Smooth muscle cell (in vitro differentiated cells): ENCODE measurements at regions not wholly inside any gene's neighbourhood (a gene's known extent, or its start where the extent isn't known, plus 50 kb on each side); places are given as distances from the start of the nearest gene placed in this dataset.

Source experiments
- DNase-seq: peaks from one replicate; lab custom pipeline; 2025; ENCODE audit not compliant: unreplicated experiment; lab: John Stamatoyannopoulos, UW
- H2AFZ ChIP-seq: fragments of 200-600 bp; sonication (generic); 2 replicates; pipeline ENCODE4 v1.6.0; 2016; ENCODE audit warnings: antibody characterized with exemption, low read depth, mild to moderate bottlenecking
- H3F3A ChIP-seq: fragments of 200-600 bp; sonication (generic); 2 replicates; pipeline ENCODE4 v1.6.0; 2017; ENCODE audit warnings: antibody characterized with exemption, low read depth
- H3K27ac ChIP-seq: fragments of 200-600 bp; sonication (generic); 2 replicates; pipeline ENCODE4 v1.5.1; 2016; ENCODE audit warnings: low read depth, mild to moderate bottlenecking
- H3K27me3 ChIP-seq: fragments of 200-600 bp; sonication (generic); 2 replicates; pipeline ENCODE4 v1.6.1; 2016; ENCODE audit warnings: low read depth, mild to moderate bottlenecking
- H3K36me3 ChIP-seq: fragments of 200-600 bp; sonication (generic); 2 replicates; pipeline ENCODE4 v1.5.1; 2016; ENCODE audit warnings: low read depth
- H3K4me1 ChIP-seq: fragments of 200-600 bp; sonication (generic); 2 replicates; pipeline ENCODE4 v1.5.1; 2016; ENCODE audit warnings: low read depth
- H3K4me2 ChIP-seq: fragments of 200-600 bp; sonication (generic); 2 replicates; pipeline ENCODE4 v1.6.0; 2016; ENCODE audit warnings: mild to moderate bottlenecking
- H3K4me3 ChIP-seq: fragments of 200-600 bp; sonication (generic); 2 replicates; pipeline ENCODE4 v1.5.1; 2016; ENCODE audit warnings: mild to moderate bottlenecking
- H3K79me2 ChIP-seq: fragments of 200-600 bp; sonication (generic); 2 replicates; pipeline ENCODE4 v1.6.0; 2016; ENCODE audit warnings: low read depth, mild to moderate bottlenecking
- H3K9ac ChIP-seq: fragments of 200-600 bp; sonication (generic); 2 replicates; pipeline ENCODE4 v1.6.0; 2016; ENCODE audit warnings: low read depth
- H3K9me3 ChIP-seq: fragments of 200-600 bp; sonication (generic); replicated peaks from 2 replicates; pipeline ENCODE4 v1.5.1; 2016; ENCODE audit warnings: low read depth
- H4K20me1 ChIP-seq: fragments of 200-600 bp; sonication (generic); 2 replicates; pipeline ENCODE4 v1.6.0; 2016; ENCODE audit warnings: low read depth
- CTCF ChIP-seq: fragments of 200-600 bp; sonication (generic); IDR thresholded peaks from 2 replicates; pipeline ENCODE4 v1.5.1; 2017; ENCODE audit warnings: borderline replicate concordance, mild to moderate bottlenecking, antibody characterized with exemption; ENCODE audit not compliant: insufficient read depth, poor library complexity, severe bottlenecking
- WGBS: methylation state at CpG from one replicate; pipeline ENCODE4 v1.1.7; 2016; ENCODE audit warnings: low lambda C conversion rate; 5-methylcytosine and 5-hydroxymethylcytosine counted together

GRCh38 chr11:71342116-71342515 lies 89.7 kb upstream of the SHANK2 start:
- no peaks in the 10 kb centered on the region for H3K4me1 ChIP-seq
- TF ChIP-seq CTCF, result no peak
- H3K4me3 ChIP-seq, result no peak overlapping the region
- WGBS, result 69% methylated on average over 13 of the region's 13 CpGs
- H3K79me2 ChIP-seq, result no peaks in the 10 kb centered on the region
- no peaks in the 10 kb centered on the region for H4K20me1 ChIP-seq
- H3K4me2 ChIP-seq, result no peak overlapping the region
- H3K27me3 ChIP-seq, result peaks cover 3% of the 10 kb centered on the region
- no peaks in the 10 kb centered on the region for H3K36me3 ChIP-seq
- H3F3A ChIP-seq, result no peaks in the 10 kb centered on the region
- no peak overlapping the region for H3K27ac ChIP-seq
- no peaks in the 10 kb centered on the region for H3K9me3 ChIP-seq
- DNase-seq, result no peak
- no peak overlapping the region for H2AFZ ChIP-seq
- H3K9ac ChIP-seq, result no peak overlapping the region

- Histone ChIP-seq H2AFZ (no peak overlapping the region), H3K36me3 (no peaks in the 10 kb centered on the region), H3K27me3 (no peaks in the 10 kb centered on the region), H4K20me1 (no peaks in the 10 kb centered on the region), H3K4me2 (no peak overlapping the region), H3K4me1 (no peaks in the 10 kb centered on the region), H3K79me2 (no peaks in the 10 kb centered on the region), H3K9ac (no peak overlapping the region), H3K9me3 (no peaks in the 10 kb centered on the region), H3K4me3 (no peak overlapping the region), H3K27ac (no peak overlapping the region), H3F3A (no peaks in the 10 kb centered on the region)
- TF ChIP-seq CTCF, result no peak
- no peak for DNase-seq
- 89% methylated on average over 9 of the region's 9 CpGs for whole genome bisulfite sequencing
Measured at GRCh38 chr11:71341596-71341995, 89.2 kb upstream of the SHANK2 start.

- no peak for DNase-seq
- Histone ChIP-seq H2AFZ (no peak overlapping the region), H3K9me3 (no peaks in the 10 kb centered on the region), H3K4me3 (no peak overlapping the region), H3K4me2 (no peak overlapping the region), H3K4me1 (no peaks in the 10 kb centered on the region), H3F3A (no peaks in the 10 kb centered on the region), H3K36me3 (no peaks in the 10 kb centered on the region), H3K9ac (no peak overlapping the region), H3K79me2 (no peaks in the 10 kb centered on the region), H3K27ac (no peak overlapping the region), H4K20me1 (no peaks in the 10 kb centered on the region), H3K27me3 (no peaks in the 10 kb centered on the region)
- WGBS, result 93% methylated on average over 8 of the region's 8 CpGs
- no peak for TF ChIP-seq CTCF
Measured at GRCh38 chr11:71341173-71341572, 88.8 kb upstream of the SHANK2 start.

- no peaks in the 10 kb centered on the region for H3K36me3 ChIP-seq
- no peak for DNase-seq
- no peak overlapping the region for H3K27ac ChIP-seq
Measured at GRCh38 chr11:71340086-71340606, 87.8 kb upstream of the SHANK2 start.

More at GRCh38 chr11:71340086-71340606, 87.8 kb upstream of the SHANK2 start:
- no peak overlapping the region for H3K9ac ChIP-seq
- H3K9me3 ChIP-seq, result no peaks in the 10 kb centered on the region
- H3K4me2 ChIP-seq, result no peak overlapping the region
- no peaks in the 10 kb centered on the region for H3K27me3 ChIP-seq
- no peaks in the 10 kb centered on the region for H3K79me2 ChIP-seq
- 86% methylated on average over 12 of the region's 12 CpGs for WGBS
- no peak overlapping the region for H3K4me3 ChIP-seq
- no peaks in the 10 kb centered on the region for H3K4me1 ChIP-seq
- H3F3A ChIP-seq, result no peaks in the 10 kb centered on the region
- no peak for TF ChIP-seq CTCF
- H4K20me1 ChIP-seq, result no peaks in the 10 kb centered on the region
- H2AFZ ChIP-seq, result no peak overlapping the region
